PFSK-1 (cell line): ENCODE measurements at regions not wholly inside any gene's neighbourhood (a gene's known extent, or its start where the extent isn't known, plus 50 kb on each side); places are given as distances from the start of the nearest gene placed in this dataset.

Source experiments
- POLR2AphosphoS5 ChIP-seq: IDR thresholded peaks from 2 replicates; pipeline ENCODE4 v1.6.1; 2012; ENCODE audit warnings: low read depth, mild to moderate bottlenecking, control low read depth, low read length, moderate library complexity
- REST ChIP-seq, 2 experiments: IDR thresholded peaks; 2 replicates each; pipeline versions ENCODE4 v1.6.1 to v1.8.0; 2011 to 2012; ENCODE audit warnings: low read depth in 2 of 2, low read length in 2 of 2, control low read depth in 1 of 2, inconsistent platforms in 1 of 2, mild to moderate bottlenecking in 1 of 2, moderate library complexity in 1 of 2; ENCODE audit not compliant: insufficient read depth in 1 of 2
- SIN3A ChIP-seq: IDR thresholded peaks from 2 replicates; pipeline ENCODE4 v1.6.1; 2012; ENCODE audit warnings: mild to moderate bottlenecking, low read length, moderate library complexity, borderline replicate concordance; ENCODE audit not compliant: insufficient read depth
- TAF1 ChIP-seq: IDR thresholded peaks from 2 replicates; pipeline ENCODE4 v1.6.1; 2012; ENCODE audit warnings: low read length, control low read depth, borderline replicate concordance; ENCODE audit not compliant: insufficient read depth

DNA sequence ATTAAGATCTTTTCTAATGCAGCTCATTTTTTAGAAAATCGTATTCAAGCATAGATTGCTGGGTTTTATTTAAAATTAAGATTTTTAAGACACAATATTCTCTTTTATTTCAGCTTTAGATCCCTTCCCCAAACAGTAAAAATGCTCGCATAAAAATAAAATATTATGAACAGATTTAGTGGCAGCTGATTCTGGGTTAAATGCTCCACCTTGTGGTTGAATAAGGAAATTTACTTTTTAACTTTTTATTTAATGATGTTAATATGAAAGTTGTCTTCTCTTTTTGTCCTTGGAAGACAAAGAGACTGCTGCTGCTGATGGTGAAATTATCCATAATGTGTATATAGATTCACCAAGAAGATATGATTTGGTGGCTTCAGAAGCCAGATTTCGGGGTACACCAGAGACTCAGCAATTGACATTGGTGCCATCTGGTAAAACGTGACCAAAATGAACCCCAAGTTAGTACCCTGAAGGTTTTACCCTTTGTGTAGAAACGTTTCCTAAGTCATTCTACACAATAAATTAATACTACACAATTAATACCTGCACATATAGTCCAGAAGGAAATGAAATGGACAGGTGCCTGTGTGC is 128.0 kb downstream of the ADAMTS1 start:
- TF ChIP-seq SIN3A (no peak), POLR2AphosphoS5 (no peak), TAF1 (no peak), REST (IDR thresholded peaks at IDR 0.05; ENCODE audit: insufficient read depth in 1 of 2, low read depth in 2 of 2, low read length in 2 of 2) (no peak)
